Islet of Langerhans (tissue), 1 donor: ENCODE measurements at regions not wholly inside any gene's neighbourhood (a gene's known extent, or its start where the extent isn't known, plus 50 kb on each side); places are given as distances from the start of the nearest gene placed in this dataset.

ENCODE experiments used
- FAIRE-seq: peaks from one replicate; lab custom pipeline; 2011; peaks lifted over from hg19 to GRCh38; lab: Jason Lieb, UNC

- FAIRE-seq = no peak
These were observed 183.1 kb upstream of the MCHR2 start for GRCh38 chr6:100176951-100177710.

- peak; percentile 94 for FAIRE-seq
These were observed 182.4 kb upstream of the MCHR2 start for GRCh38 chr6:100176311-100176950.

GRCh38 chr6:100175814-100176310 is 181.8 kb upstream of the MCHR2 start:
- no peak for FAIRE-seq

GRCh38 chr6:100173211-100173610 is 179.2 kb upstream of the MCHR2 start:
- FAIRE-seq = no peak

GRCh38 chr6:100172322-100172713 is 178.3 kb upstream of the MCHR2 start:
- no peak for FAIRE-seq

- FAIRE-seq = no peak
These were observed 177.7 kb upstream of the MCHR2 start for GRCh38 chr6:100171533-100172321.

- no peak for FAIRE-seq
These were observed 174.1 kb upstream of the MCHR2 start for GRCh38 chr6:100168148-100168547.

GRCh38 chr6:100167585-100167984 is 173.6 kb upstream of the MCHR2 start:
- FAIRE-seq = no peak

- FAIRE-seq = no peak
These were observed 172.9 kb upstream of the MCHR2 start for GRCh38 chr6:100166956-100167355.

- no peak for FAIRE-seq
These were observed 171.4 kb upstream of the MCHR2 start for GRCh38 chr6:100165442-100165841.

GRCh38 chr6:100163035-100163434 is 169.0 kb upstream of the MCHR2 start:
- FAIRE-seq = no peak

- FAIRE-seq = no peak
These were observed 167.9 kb upstream of the MCHR2 start for GRCh38 chr6:100161782-100162365.

- FAIRE-seq = no peak
These were observed 166.9 kb upstream of the MCHR2 start for GRCh38 chr6:100160930-100161329.

- no peak for FAIRE-seq
These were observed 161.1 kb upstream of the MCHR2 start for GRCh38 chr6:100155141-100155540.

- no peak for FAIRE-seq
These were observed 159.7 kb upstream of the MCHR2 start for GRCh38 chr6:100153636-100154275.

- FAIRE-seq = no peak
These were observed 158.2 kb upstream of the MCHR2 start for GRCh38 chr6:100152201-100152600.

GRCh38 chr6:100144991-100145390 is 151.0 kb upstream of the MCHR2 start:
- FAIRE-seq = no peak

GRCh38 chr6:100138346-100139022 is 144.5 kb upstream of the MCHR2 start:
- no peak for FAIRE-seq

GRCh38 chr6:100137759-100138158 is 143.7 kb upstream of the MCHR2 start:
- no peak for FAIRE-seq

GRCh38 chr6:100136590-100136989 is 142.6 kb upstream of the MCHR2 start:
- FAIRE-seq = no peak

GRCh38 chr6:100135977-100136376 is 142.0 kb upstream of the MCHR2 start:
- no peak for FAIRE-seq

GRCh38 chr6:100134703-100135102 is 140.7 kb upstream of the MCHR2 start:
- FAIRE-seq = no peak
